ENCODE measurements at regions not wholly inside any gene's neighbourhood (a gene's known extent, or its start where the extent isn't known, plus 50 kb on each side); places are given as distances from the start of the nearest gene placed in this dataset.

- no peak overlapping the region for H3K27ac ChIP-seq (ENCODE audit: low read depth, low read length, severe bottlenecking)
- H3K4me1 ChIP-seq (ENCODE audit: control insufficient read depth, insufficient read depth, low read length, poor library complexity, severe bottlenecking): no peaks in the 10 kb centered on the region
- H3K9me3 ChIP-seq (ENCODE audit: control insufficient read depth, low read length): peaks cover 10% of the 10 kb centered on the region
- H3K36me3 ChIP-seq (ENCODE audit: control insufficient read depth, insufficient read depth, low read length): no peaks in the 10 kb centered on the region
- no peak overlapping the region for H3K4me3 ChIP-seq (ENCODE audit: extremely low read depth, insufficient read depth, low read length, poor library complexity, severe bottlenecking)
Observed at GRCh38 chr18:61729322-61729721, 163.5 kb downstream of the RNF152 start.

DNA sequence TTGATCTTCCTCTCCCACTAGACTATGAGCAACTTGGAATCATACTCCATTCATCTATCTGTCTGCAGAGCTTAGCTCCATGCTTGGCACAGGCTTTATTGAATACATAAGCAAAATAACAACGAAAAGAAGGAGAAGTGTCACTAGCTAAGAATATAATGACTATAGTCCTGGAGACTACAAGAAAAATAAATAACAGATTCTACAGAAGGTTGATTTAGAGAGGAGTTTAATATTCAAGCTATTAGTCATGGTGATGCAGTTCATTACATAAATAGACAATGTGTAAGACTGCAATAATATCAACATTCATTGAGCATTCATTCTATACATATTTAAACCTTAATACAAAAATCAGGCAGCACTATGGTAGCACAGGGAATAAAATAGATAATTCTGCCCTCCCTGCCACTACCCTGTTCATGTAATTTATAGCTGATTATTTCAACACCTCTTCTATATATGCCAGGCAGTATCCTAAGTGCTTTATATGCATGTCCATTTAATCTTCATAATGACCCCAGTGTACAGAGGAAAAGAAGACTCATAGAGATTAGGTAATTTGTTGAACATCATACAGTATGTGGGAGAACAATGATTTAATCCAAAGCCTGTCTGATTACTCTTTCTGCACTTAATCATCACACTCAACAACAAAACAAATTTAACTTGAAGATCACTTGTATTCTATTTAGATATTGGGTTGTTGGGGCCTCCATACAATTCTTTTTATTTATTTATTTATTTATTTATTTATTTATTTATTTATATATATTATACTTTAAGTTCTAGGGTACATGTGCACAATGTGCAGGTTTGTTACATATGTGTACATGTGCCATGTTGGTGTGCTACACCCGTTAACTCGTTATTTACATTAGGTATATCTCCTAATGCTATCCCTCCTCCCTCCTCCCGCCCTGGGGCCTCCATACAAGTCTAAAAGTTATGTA is 165.3 kb downstream of the RNF152 start:
- H3K9me3 ChIP-seq (ENCODE audit: control insufficient read depth, low read length): peaks cover 10% of the 10 kb centered on the region
- H3K36me3 ChIP-seq (ENCODE audit: control insufficient read depth, insufficient read depth, low read length): no peaks in the 10 kb centered on the region
- WGBS, 2 experiments (ENCODE audit: insufficient coverage in 2 of 2): no CpG with 5 or more reads among the region's 4 CpGs
- H3K4me3 ChIP-seq (ENCODE audit: extremely low read depth, insufficient read depth, low read length, poor library complexity, severe bottlenecking): no peak overlapping the region
- H3K27ac ChIP-seq (ENCODE audit: low read depth, low read length, severe bottlenecking): no peak overlapping the region
- no peaks in the 10 kb centered on the region for H3K4me1 ChIP-seq (ENCODE audit: control insufficient read depth, insufficient read depth, low read length, poor library complexity, severe bottlenecking)

DNA sequence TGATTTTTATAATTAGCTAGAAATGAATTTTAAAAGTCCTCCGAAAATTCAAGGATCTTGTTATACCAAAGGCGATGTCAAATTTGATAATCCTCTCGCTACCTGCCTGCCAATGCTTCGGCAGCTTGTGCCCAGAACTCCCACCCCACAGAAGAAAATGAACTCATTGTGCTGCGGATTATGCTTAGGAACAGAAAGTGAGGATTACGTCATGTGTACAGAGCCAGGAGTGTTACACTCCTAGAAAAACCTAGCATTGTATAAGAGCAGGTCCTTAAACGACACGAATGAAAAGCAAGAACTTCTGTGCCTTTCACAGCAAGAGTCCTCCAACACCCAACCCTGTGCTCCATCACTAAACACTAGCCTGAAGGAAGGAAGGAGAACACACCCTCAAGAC is 168.3 kb downstream of the RNF152 start:
- Histone ChIP-seq H3K27ac (ENCODE audit: low read depth, low read length, severe bottlenecking) (no peak overlapping the region), H3K4me1 (ENCODE audit: control insufficient read depth, insufficient read depth, low read length, poor library complexity, severe bottlenecking) (no peaks in the 10 kb centered on the region), H3K9me3 (ENCODE audit: control insufficient read depth, low read length) (peaks cover 10% of the 10 kb centered on the region), H3K36me3 (ENCODE audit: control insufficient read depth, insufficient read depth, low read length) (no peaks in the 10 kb centered on the region), H3K4me3 (ENCODE audit: extremely low read depth, insufficient read depth, low read length, poor library complexity, severe bottlenecking) (no peak overlapping the region)
- 100% methylated on average over 1 to 6 of the region's 8 CpGs for WGBS, 2 experiments (ENCODE audit: insufficient coverage in 2 of 2)

DNA sequence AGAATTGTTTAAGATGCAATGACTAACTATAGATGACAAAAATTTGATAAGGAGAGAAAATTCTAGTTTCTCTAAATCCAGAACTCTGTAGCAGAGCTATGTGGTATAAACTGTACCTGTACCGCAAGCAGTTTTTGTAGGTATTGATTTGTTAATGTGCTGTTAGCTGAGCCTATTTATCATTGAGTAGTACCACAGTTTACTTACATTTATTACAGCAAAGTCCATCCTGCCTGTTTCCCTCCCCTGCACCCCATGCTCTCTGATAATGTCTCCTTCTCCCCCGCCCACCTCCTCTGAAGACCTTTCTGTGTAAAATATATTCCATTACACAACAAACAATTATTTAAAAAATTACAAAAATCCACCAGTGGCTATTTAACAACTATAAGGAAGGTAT is 170.6 kb downstream of the RNF152 start:
- Histone ChIP-seq H3K36me3 (ENCODE audit: control insufficient read depth, insufficient read depth, low read length) (no peaks in the 10 kb centered on the region), H3K4me1 (ENCODE audit: control insufficient read depth, insufficient read depth, low read length, poor library complexity, severe bottlenecking) (no peaks in the 10 kb centered on the region), H3K27ac (ENCODE audit: low read depth, low read length, severe bottlenecking) (no peak overlapping the region), H3K9me3 (ENCODE audit: control insufficient read depth, low read length) (peaks cover 10% of the 10 kb centered on the region), H3K4me3 (ENCODE audit: extremely low read depth, insufficient read depth, low read length, poor library complexity, severe bottlenecking) (no peak overlapping the region)
- WGBS, 2 experiments (ENCODE audit: insufficient coverage in 2 of 2): 90% methylated on average over 1 of the region's 2 CpGs; no CpG with 5 or more reads in 1 of the 2 experiments

- no peaks in the 10 kb centered on the region for H3K4me1 ChIP-seq (ENCODE audit: control insufficient read depth, insufficient read depth, low read length, poor library complexity, severe bottlenecking)
- 93 to 96% methylated on average over 4 to 5 of the region's 5 CpGs for WGBS, 2 experiments (ENCODE audit: insufficient coverage in 2 of 2)
- H3K27ac ChIP-seq (ENCODE audit: low read depth, low read length, severe bottlenecking): no peak overlapping the region
- no peaks in the 10 kb centered on the region for H3K9me3 ChIP-seq (ENCODE audit: control insufficient read depth, low read length)
- H3K4me3 ChIP-seq (ENCODE audit: extremely low read depth, insufficient read depth, low read length, poor library complexity, severe bottlenecking): no peak overlapping the region
- no peaks in the 10 kb centered on the region for H3K36me3 ChIP-seq (ENCODE audit: control insufficient read depth, insufficient read depth, low read length)
Observed at GRCh38 chr18:61720496-61720895, 172.3 kb downstream of the RNF152 start.

DNA sequence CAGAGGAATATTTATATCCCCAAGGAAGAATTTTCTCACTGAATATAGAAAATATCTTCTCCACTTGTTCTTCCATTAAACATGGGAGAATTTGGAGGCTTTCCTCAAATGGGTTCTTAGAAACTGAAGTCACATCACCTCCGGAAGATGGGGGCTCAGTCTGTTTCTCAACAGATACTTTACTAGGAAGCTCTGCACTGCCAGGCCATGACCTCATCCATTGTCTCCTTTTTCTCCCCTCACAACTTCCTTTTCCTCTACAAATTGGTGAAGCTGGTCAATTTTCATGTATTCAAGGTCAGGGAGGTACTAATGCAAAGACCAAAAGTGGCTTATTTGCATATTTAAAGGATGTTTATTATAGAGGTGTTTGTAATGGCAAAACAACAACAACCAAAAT is 173.1 kb downstream of the RNF152 start:
- H3K27ac ChIP-seq (ENCODE audit: low read depth, low read length, severe bottlenecking): no peak overlapping the region
- no peaks in the 10 kb centered on the region for H3K9me3 ChIP-seq (ENCODE audit: control insufficient read depth, low read length)
- no peaks in the 10 kb centered on the region for H3K4me1 ChIP-seq (ENCODE audit: control insufficient read depth, insufficient read depth, low read length, poor library complexity, severe bottlenecking)
- H3K36me3 ChIP-seq (ENCODE audit: control insufficient read depth, insufficient read depth, low read length): no peaks in the 10 kb centered on the region
- WGBS, 2 experiments (ENCODE audit: insufficient coverage in 2 of 2): 100% methylated on average over 1 of the region's 1 CpG
- H3K4me3 ChIP-seq (ENCODE audit: extremely low read depth, insufficient read depth, low read length, poor library complexity, severe bottlenecking): no peak overlapping the region

DNA sequence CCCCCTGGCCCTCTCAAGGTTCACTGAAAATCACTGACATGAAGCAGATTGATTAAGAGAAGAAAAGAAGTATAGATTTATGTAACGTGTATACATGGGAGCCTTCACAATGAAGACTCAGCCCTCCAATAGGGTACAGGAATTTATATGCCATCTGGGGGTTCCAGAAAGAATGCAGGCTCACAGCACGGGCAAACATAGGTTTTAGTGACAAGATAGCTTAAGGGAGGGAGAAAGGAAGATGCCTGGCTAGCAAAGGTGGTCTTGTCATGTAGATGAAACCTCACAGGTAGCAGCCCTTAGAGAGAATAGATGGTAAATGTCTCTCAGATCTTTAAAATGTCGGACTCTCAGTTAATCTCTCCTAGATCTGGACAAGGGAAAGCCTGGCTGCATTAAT is 173.9 kb downstream of the RNF152 start:
- no peak overlapping the region for H3K4me3 ChIP-seq (ENCODE audit: extremely low read depth, insufficient read depth, low read length, poor library complexity, severe bottlenecking)
- H3K4me1 ChIP-seq (ENCODE audit: control insufficient read depth, insufficient read depth, low read length, poor library complexity, severe bottlenecking): no peaks in the 10 kb centered on the region
- H3K9me3 ChIP-seq (ENCODE audit: control insufficient read depth, low read length): no peaks in the 10 kb centered on the region
- 87 to 90% methylated on average over 2 of the region's 3 CpGs for WGBS, 2 experiments (ENCODE audit: insufficient coverage in 2 of 2)
- H3K36me3 ChIP-seq (ENCODE audit: control insufficient read depth, insufficient read depth, low read length): no peaks in the 10 kb centered on the region
- H3K27ac ChIP-seq (ENCODE audit: low read depth, low read length, severe bottlenecking): no peak overlapping the region

GRCh38 chr18:61714421-61714820 is 178.4 kb downstream of the RNF152 start:
- H3K4me1 ChIP-seq (ENCODE audit: control insufficient read depth, insufficient read depth, low read length, poor library complexity, severe bottlenecking): no peaks in the 10 kb centered on the region
- WGBS, 2 experiments (ENCODE audit: insufficient coverage in 2 of 2): no CpG with 5 or more reads among the region's 1 CpG
- H3K27ac ChIP-seq (ENCODE audit: low read depth, low read length, severe bottlenecking): no peak overlapping the region
- H3K9me3 ChIP-seq (ENCODE audit: control insufficient read depth, low read length): no peaks in the 10 kb centered on the region
- no peak overlapping the region for H3K4me3 ChIP-seq (ENCODE audit: extremely low read depth, insufficient read depth, low read length, poor library complexity, severe bottlenecking)
- no peaks in the 10 kb centered on the region for H3K36me3 ChIP-seq (ENCODE audit: control insufficient read depth, insufficient read depth, low read length)

DNA sequence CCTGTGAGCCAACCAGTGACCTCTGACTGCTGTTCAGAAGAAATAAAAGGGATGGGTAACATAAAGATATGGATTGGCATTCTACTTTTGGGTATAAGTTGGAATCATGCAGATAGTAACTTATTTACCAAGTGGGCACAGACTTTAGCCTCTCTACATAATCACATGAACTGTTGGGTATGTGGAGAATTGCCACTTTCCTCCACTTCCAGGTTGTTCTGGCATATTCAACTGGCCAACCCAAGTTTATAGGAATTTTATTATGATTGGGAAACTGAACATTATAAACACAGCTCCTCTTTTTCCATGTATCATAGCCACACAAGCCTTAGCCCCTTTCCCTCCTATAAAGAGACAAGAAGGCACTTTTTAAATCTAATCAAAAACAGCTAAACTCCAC is 179.3 kb downstream of the RNF152 start:
- no peak overlapping the region for H3K4me3 ChIP-seq (ENCODE audit: extremely low read depth, insufficient read depth, low read length, poor library complexity, severe bottlenecking)
- no peaks in the 10 kb centered on the region for H3K9me3 ChIP-seq (ENCODE audit: control insufficient read depth, low read length)
- no peaks in the 10 kb centered on the region for H3K36me3 ChIP-seq (ENCODE audit: control insufficient read depth, insufficient read depth, low read length)
- no peak overlapping the region for H3K27ac ChIP-seq (ENCODE audit: low read depth, low read length, severe bottlenecking)
- no peaks in the 10 kb centered on the region for H3K4me1 ChIP-seq (ENCODE audit: control insufficient read depth, insufficient read depth, low read length, poor library complexity, severe bottlenecking)

- Histone ChIP-seq H3K27ac (ENCODE audit: low read depth, low read length, severe bottlenecking) (no peak overlapping the region), H3K4me3 (ENCODE audit: extremely low read depth, insufficient read depth, low read length, poor library complexity, severe bottlenecking) (no peak overlapping the region), H3K36me3 (ENCODE audit: control insufficient read depth, insufficient read depth, low read length) (no peaks in the 10 kb centered on the region), H3K4me1 (ENCODE audit: control insufficient read depth, insufficient read depth, low read length, poor library complexity, severe bottlenecking) (no peaks in the 10 kb centered on the region), H3K9me3 (ENCODE audit: control insufficient read depth, low read length) (no peaks in the 10 kb centered on the region)
- WGBS, 2 experiments (ENCODE audit: insufficient coverage in 2 of 2): no CpG with 5 or more reads among the region's 1 CpG
Observed at GRCh38 chr18:61710082-61710620, 182.7 kb downstream of the RNF152 start.

GRCh38 chr18:61706276-61706915 is 186.4 kb downstream of the RNF152 start:
- no peaks in the 10 kb centered on the region for H3K9me3 ChIP-seq (ENCODE audit: control insufficient read depth, low read length)
- H3K4me3 ChIP-seq (ENCODE audit: extremely low read depth, insufficient read depth, low read length, poor library complexity, severe bottlenecking): no peak overlapping the region
- WGBS, 2 experiments (ENCODE audit: insufficient coverage in 2 of 2): no CpG with 5 or more reads among the region's 3 CpGs
- H3K36me3 ChIP-seq (ENCODE audit: control insufficient read depth, insufficient read depth, low read length): no peaks in the 10 kb centered on the region
- no peaks in the 10 kb centered on the region for H3K4me1 ChIP-seq (ENCODE audit: control insufficient read depth, insufficient read depth, low read length, poor library complexity, severe bottlenecking)
- no peak overlapping the region for H3K27ac ChIP-seq (ENCODE audit: low read depth, low read length, severe bottlenecking)

Data from mesodermal cell (in vitro differentiated cells).